SJCRH30 (cell line): ENCODE measurements at regions not wholly inside any gene's neighbourhood (a gene's known extent, or its start where the extent isn't known, plus 50 kb on each side); places are given as distances from the start of the nearest gene placed in this dataset.

Source experiments
- DNase-seq, 2 experiments: peaks; one replicate each; pipeline ENCODE4 v3.0.0-alpha.2; 2015 to 2020
- H3K27ac ChIP-seq: fragments of 250-450 bp; sonication (Bioruptor Pico); 2 replicates; pipeline ENCODE4 v1.5.1; 2020; ENCODE audit warnings: mild to moderate bottlenecking, moderate library complexity
- H3K27me3 ChIP-seq: fragments of 250-450 bp; sonication (Bioruptor Pico); 2 replicates; pipeline ENCODE4 v1.5.1; 2020; ENCODE audit warnings: mild to moderate bottlenecking, moderate library complexity
- H3K36me3 ChIP-seq: fragments of 250-450 bp; sonication (Bioruptor Pico); 2 replicates; pipeline ENCODE4 v1.5.1; 2020; ENCODE audit warnings: mild to moderate bottlenecking, moderate library complexity
- H3K4me1 ChIP-seq: fragments of 250-450 bp; sonication (Bioruptor Pico); 2 replicates; pipeline ENCODE4 v1.5.1; 2020; ENCODE audit warnings: mild to moderate bottlenecking, moderate library complexity
- H3K4me3 ChIP-seq: fragments of 250-450 bp; sonication (Bioruptor Pico); 2 replicates; pipeline ENCODE4 v1.5.1; 2020; ENCODE audit warnings: mild to moderate bottlenecking, moderate library complexity
- H3K9me3 ChIP-seq: fragments of 250-450 bp; sonication (Bioruptor Pico); replicated peaks from 2 replicates; pipeline ENCODE4 v1.5.1; 2020; ENCODE audit warnings: mild to moderate bottlenecking, moderate library complexity

DNA sequence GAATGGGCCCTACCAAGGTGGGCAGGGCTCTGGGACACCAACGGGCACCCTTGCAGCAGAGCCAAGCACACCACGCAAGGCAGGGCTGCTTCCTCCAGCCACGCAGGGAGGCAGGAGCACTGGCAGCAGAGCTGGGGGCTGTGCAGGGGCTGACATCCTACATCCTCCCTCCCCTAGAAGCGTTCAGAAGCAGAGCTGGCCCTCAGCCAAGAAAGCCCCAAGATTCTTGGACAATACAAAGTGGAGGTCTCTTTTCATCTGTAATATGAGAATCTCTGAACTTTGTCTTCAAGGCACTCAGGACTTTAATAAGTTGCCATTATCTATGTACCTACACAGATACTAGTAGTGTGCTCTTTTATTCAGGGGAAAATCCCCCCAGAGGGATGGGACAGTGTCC is 128.1 kb upstream of the AGAP1 start:
- Histone ChIP-seq H3K9me3 (no peaks in the 10 kb centered on the region), H3K27me3 (no peaks in the 10 kb centered on the region), H3K4me1 (no peaks in the 10 kb centered on the region), H3K27ac (no peak overlapping the region), H3K4me3 (no peak overlapping the region), H3K36me3 (no peaks in the 10 kb centered on the region)
- peak in 1 of 2 experiments; percentile 22 for DNase-seq

DNA sequence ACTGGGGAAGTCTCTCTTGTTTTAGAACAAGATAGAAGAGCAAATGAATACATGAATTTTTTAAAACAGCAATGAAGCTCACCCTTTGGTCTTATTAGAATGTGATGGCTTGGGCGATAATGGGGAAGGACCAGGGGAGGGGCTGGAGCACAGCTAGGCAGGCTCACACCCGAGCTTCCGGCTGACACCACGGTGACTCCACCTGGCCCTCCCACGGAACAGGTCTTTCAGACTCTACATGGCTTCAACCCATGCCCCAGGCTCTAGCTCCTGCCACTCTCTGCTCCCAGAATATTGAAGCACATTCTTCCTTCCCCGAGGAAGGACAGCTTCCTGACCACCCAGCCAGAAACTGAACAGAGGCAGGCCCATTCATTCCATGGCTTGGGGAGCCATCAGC is 127.5 kb upstream of the AGAP1 start:
- H3K36me3 ChIP-seq: no peaks in the 10 kb centered on the region
- H3K27ac ChIP-seq: no peak overlapping the region
- no peak overlapping the region for H3K4me3 ChIP-seq
- DNase-seq: no peak
- H3K4me1 ChIP-seq: no peaks in the 10 kb centered on the region
- no peaks in the 10 kb centered on the region for H3K27me3 ChIP-seq
- H3K9me3 ChIP-seq: no peaks in the 10 kb centered on the region

DNA sequence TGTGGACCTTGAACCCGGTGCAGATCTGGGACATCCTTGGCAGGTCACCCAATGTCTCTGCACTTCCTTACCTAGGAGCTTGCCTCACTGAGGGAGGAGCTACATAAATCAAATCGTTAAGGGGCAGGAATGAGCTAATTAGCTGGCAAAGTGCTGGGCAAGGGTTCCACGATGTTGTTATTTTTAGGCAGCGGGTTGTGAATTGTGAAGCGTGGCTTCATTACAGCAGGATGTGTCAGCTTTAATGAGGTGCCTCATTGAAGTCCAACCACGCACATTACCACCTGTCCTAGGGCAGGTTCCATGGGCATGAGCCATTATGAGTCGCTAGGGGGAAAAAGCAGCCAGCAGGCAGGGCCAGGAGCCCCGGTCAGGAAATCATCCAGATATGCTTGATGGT is 127.0 kb upstream of the AGAP1 start:
- no peak overlapping the region for H3K4me3 ChIP-seq
- DNase-seq: no peak
- H3K27me3 ChIP-seq: no peaks in the 10 kb centered on the region
- no peak overlapping the region for H3K27ac ChIP-seq
- H3K4me1 ChIP-seq: no peaks in the 10 kb centered on the region
- no peaks in the 10 kb centered on the region for H3K36me3 ChIP-seq
- H3K9me3 ChIP-seq: no peaks in the 10 kb centered on the region

DNA sequence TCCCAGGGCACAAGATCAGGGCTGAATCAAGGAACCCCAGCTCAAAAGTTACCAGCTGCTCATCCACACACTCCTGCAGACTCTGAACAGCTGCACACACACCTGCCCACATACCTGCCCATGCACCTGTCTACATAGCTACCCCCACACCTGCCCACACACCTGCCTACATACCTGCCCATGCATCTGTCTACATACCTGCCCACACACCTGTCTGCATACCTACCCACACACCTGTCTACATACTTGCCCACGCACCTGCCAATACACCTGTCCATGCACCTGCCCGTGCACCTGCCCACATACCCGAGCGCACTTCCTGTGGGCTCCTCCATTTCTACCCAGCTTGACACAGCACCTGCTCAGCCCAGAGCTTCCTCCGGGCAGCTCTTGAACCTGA is 122.8 kb upstream of the AGAP1 start:
- Histone ChIP-seq H3K27me3 (no peaks in the 10 kb centered on the region), H3K4me3 (no peak overlapping the region), H3K9me3 (no peaks in the 10 kb centered on the region), H3K36me3 (no peaks in the 10 kb centered on the region), H3K4me1 (no peaks in the 10 kb centered on the region), H3K27ac (no peak overlapping the region)
- no peak for DNase-seq

DNA sequence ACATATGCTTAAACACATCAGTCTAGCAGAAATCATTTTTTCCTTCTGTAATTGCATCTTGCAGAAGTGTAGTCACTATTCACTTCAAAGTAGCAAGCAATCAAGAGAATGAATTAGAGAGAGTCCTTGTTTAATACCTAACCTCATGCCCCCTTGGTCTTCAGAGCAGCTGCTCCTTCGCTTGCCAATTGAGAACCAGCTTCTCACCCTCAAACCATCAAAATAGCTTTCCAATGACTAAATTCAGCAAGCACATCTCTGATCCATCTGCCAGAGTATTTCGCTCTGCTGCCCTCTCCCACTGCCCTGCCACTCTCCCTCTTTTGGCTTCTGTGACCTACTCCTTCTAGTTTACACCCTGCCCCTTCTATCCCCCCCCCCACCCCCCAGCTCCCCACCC is 120.7 kb upstream of the AGAP1 start:
- no peaks in the 10 kb centered on the region for H3K9me3 ChIP-seq
- H3K4me3 ChIP-seq: no peak overlapping the region
- H3K27me3 ChIP-seq: no peaks in the 10 kb centered on the region
- DNase-seq: peak; percentile 23 to 28
- no peaks in the 10 kb centered on the region for H3K36me3 ChIP-seq
- no peak overlapping the region for H3K27ac ChIP-seq
- H3K4me1 ChIP-seq: no peaks in the 10 kb centered on the region

DNA sequence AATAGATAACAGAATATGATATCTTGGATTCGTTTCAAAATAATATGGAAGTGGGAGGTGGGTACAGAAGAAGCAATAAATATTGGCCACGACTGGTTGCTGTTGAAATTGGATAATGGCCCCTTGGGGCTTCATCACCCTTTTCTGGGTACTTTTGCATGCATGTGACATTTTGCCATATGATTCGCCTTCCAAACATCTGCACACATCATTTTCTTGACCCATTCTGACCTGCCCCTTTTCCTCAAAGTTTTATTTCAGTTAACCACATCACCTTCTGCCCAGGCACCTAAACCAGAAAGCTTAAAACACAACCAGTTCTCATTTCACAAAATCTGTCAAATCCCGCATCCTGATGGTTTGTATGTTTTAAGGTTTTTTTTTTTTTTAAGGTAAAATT is 116.7 kb upstream of the AGAP1 start:
- DNase-seq: no peak
- Histone ChIP-seq H3K4me3 (no peak overlapping the region), H3K36me3 (no peaks in the 10 kb centered on the region), H3K27me3 (no peaks in the 10 kb centered on the region), H3K9me3 (no peaks in the 10 kb centered on the region), H3K27ac (no peak overlapping the region), H3K4me1 (no peaks in the 10 kb centered on the region)

DNA sequence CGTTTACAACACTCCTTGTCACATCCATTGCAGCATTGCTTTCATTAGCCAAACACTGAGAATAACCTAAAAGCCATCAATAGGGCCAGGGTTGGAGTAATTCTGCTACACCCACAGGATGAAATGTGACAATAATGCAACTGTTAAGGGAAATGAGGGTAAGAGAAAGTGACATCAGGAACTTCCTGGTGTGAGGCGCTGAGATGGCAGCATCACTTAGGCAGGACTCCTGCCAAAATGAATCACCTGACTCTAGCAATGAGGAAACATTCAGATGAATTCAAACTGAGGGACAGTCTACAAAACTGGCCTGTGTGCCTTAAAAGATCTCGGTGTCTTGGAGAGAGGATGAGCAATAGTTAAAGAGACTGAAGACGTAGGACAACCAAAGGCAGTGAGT is 115.6 kb upstream of the AGAP1 start:
- Histone ChIP-seq H3K27ac (no peak overlapping the region), H3K4me1 (no peaks in the 10 kb centered on the region)
- DNase-seq: no peak

DNA sequence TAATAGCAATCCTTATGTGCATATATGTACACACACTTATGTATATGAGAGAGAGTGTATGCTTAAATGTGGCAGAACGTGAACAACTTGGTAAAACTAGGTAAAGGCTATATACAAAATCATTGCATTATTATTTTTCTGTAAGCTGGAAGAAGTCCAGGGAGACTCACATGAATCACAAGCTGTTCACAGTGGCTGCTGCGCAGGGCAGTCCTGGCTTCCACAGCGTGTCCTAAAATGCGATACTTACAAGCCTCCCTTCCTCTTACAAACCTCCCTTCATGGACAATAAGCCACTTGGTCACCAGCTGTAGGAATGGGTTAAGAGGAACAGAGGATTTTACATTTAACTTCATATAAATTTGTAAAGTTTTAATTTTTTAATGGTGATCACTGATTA is 114.9 kb upstream of the AGAP1 start:
- Histone ChIP-seq H3K27ac (no peak overlapping the region), H3K36me3 (no peaks in the 10 kb centered on the region), H3K4me1 (no peaks in the 10 kb centered on the region), H3K9me3 (no peaks in the 10 kb centered on the region), H3K27me3 (no peaks in the 10 kb centered on the region), H3K4me3 (no peak overlapping the region)
- no peak for DNase-seq

More for the DNA sequence above, 115.6 kb upstream of the AGAP1 start:
- Histone ChIP-seq H3K9me3 (no peaks in the 10 kb centered on the region), H3K27me3 (no peaks in the 10 kb centered on the region), H3K36me3 (no peaks in the 10 kb centered on the region), H3K4me3 (no peak overlapping the region)

DNA sequence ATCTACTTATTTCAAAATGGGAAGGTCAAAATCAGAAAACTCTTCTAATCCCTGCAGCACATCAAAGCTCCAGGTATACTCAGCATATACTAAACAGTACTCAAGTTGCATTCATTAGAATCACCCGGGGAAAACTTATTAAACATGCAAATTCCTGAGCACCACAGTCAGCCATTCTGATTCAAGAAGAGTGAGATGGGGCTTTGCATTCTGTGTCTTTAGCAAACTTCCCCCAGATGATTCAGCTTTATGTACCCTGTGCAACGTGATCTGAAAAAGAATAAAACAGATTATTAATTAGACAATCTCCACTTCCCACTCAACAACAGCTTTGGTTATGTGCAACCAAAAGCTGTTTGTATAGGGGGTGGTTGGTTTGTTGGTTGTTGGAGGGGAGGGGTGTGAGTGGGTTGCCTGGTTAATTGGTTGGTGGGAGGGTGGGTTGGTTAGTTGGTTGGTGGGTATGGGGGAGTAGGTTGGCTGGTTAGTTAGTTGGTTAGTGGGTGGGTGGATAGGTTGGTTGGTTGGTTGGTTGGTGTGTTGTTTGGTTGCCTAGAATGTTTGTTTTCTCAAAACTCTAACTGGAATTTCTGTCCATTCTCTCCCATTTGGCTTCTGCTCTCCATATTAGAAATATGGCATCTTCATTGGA is 112.5 kb upstream of the AGAP1 start:
- no peak for DNase-seq
- Histone ChIP-seq H3K4me3 (no peak overlapping the region), H3K4me1 (no peaks in the 10 kb centered on the region), H3K36me3 (no peaks in the 10 kb centered on the region), H3K27me3 (no peaks in the 10 kb centered on the region), H3K9me3 (no peaks in the 10 kb centered on the region), H3K27ac (no peak overlapping the region)

DNA sequence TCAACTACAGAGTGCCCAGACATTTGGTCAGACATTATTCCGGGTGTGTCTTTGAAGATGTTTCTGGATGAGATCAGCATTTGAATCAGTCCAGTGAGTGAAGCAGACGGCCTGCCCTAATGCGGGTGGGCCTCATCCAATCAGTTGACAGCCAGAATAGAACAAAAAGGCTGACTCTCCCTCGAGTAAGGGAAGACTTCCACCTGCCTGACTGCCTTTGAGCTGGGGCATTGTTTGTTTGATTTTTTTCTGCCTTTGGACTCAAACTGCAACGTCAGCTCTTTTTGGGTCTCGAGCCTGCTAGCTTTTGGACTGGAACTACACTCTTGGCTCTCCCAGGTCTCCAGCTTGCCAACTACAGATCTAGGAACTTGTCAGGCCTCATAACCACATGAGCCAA is 111.7 kb upstream of the AGAP1 start:
- Histone ChIP-seq H3K4me3 (no peak overlapping the region), H3K36me3 (no peaks in the 10 kb centered on the region), H3K9me3 (no peaks in the 10 kb centered on the region), H3K27ac (no peak overlapping the region), H3K4me1 (no peaks in the 10 kb centered on the region), H3K27me3 (no peaks in the 10 kb centered on the region)
- DNase-seq: no peak

DNA sequence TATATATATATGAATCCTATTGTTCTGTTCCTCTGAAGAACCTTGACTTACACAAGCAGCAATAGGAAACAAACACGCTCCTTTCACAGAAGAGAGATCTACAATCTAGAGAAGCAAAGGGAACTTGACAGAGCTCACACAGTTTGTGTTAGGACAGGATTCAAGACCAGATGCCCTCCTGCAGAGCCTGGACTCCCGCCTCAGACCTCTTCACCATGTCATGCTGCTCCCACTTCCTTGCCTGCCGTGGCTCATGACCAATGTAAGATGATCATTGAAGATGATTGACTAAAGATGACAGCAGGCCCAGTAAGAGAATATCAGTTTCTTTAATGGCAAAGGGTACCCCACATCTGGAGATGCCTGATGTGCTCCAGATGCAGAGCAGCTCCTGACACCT is 111.2 kb upstream of the AGAP1 start:
- Histone ChIP-seq H3K27me3 (no peaks in the 10 kb centered on the region), H3K4me3 (no peak overlapping the region), H3K4me1 (no peaks in the 10 kb centered on the region), H3K9me3 (no peaks in the 10 kb centered on the region), H3K36me3 (no peaks in the 10 kb centered on the region), H3K27ac (no peak overlapping the region)
- DNase-seq: no peak

DNA sequence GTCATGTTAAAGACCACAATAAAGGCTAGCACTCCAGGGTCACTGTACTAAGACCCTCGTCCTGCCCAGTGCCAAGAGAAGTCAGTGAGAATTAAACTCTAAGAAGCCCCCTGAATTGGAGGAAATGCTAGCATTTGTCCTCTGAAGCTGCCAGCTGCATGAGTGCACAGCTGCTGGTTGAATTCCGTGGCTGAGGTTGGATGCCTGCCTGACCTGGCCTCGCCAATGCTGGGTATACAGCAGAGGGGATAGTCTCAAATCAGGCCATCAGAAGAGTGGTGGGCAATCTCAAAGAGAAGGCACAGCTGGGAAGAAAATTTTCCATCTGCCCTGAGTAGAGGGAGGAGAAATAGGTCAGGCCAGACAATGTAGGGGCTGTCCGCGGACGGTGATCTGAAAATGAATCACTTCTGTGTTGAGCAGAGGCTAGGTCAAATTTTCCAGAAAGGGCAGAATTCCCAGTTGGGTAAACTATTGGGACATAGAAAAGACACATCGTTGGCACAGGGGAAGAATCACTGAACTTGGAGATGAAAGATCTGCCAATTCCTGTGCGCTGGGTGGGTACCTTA is 110.5 kb upstream of the AGAP1 start:
- Histone ChIP-seq H3K9me3 (no peaks in the 10 kb centered on the region), H3K27ac (no peak overlapping the region), H3K4me1 (no peaks in the 10 kb centered on the region), H3K27me3 (no peaks in the 10 kb centered on the region), H3K36me3 (no peaks in the 10 kb centered on the region), H3K4me3 (no peak overlapping the region)
- DNase-seq: no peak

DNA sequence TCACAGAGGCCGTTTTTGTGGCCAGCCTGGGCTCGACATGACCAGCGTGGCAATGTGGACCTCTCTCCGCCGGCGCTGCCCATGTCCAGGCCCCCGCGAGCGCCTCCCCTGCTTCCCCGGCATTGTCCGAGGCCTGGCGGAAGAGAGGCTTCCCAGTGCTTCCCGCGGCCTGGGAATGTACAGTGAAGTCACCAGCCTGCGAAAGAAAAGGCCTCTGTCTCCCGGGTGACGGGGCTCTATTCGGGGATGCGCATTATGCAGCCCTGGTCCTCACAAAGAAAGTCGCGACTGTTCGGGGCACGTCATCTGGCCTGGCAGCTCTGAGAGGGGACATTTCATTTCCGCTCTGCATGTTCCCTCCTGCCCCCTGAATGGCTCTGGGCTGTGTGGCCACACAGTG is 109.2 kb upstream of the AGAP1 start:
- DNase-seq: no peak
- Histone ChIP-seq H3K27ac (no peak overlapping the region), H3K36me3 (no peaks in the 10 kb centered on the region), H3K4me1 (no peaks in the 10 kb centered on the region), H3K27me3 (no peaks in the 10 kb centered on the region), H3K4me3 (no peak overlapping the region), H3K9me3 (no peaks in the 10 kb centered on the region)

DNA sequence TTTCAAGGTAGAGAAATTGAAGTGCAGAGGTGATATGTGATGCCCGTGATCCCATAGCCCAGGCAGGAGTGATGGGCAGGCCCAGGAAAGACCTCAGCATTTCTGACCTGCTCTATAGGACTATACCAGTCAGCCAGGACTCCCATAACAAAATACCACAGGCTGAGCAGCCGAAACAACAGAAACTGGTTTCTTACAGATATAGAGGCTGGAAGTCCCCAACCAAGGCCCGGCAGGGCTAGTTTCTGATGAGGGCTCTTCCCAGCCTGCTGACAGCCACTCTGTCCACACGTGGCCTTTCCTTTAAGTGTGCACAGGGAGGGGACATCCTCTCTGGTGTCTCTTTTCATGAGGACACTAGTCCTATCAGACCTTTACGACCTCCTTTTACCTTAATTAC is 104.2 kb upstream of the AGAP1 start:
- H3K27ac ChIP-seq: no peak overlapping the region
- no peaks in the 10 kb centered on the region for H3K36me3 ChIP-seq
- H3K27me3 ChIP-seq: no peaks in the 10 kb centered on the region
- H3K4me3 ChIP-seq: no peak overlapping the region
- no peak for DNase-seq
- no peaks in the 10 kb centered on the region for H3K9me3 ChIP-seq
- peaks cover 5% of the 10 kb centered on the region; the same call in 1 of the 2 replicates for H3K4me1 ChIP-seq

DNA sequence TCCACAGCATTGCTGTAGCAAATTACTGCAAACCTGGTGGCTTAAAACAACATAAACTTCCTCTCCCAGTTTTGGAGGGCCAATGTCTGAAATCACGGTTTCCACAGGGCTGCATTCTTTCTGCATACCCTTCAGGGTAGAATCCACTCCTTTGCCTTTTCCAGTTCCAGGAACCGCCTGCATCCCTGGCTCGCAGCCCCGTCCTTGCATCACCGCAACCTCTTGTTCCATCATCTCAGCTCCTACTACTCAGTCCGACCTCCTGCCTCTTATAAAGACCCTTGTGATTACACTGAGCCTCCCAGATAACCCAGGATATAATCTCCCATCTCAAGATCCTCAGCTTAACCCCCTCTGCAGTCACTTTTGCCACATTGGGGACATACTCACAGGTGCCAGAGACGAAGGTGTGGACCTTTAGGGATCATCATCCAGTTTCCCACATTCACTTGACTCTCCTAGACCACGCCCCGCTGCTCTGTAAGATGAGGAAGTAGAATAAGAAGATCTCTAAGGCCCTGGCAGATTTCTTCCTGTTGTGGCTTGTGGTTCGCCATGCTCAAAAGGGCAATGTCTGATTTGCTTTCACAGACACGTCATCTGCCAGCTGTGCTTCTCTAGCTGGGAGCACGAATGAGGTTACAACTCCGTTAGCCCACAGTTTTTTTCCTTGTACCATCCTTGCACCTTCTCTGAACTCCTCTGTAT is 103.6 kb upstream of the AGAP1 start:
- peak; percentile 62 to 72 for DNase-seq
- H3K27me3 ChIP-seq: no peaks in the 10 kb centered on the region
- H3K36me3 ChIP-seq: no peaks in the 10 kb centered on the region
- H3K4me1 ChIP-seq: peaks cover 6% of the 10 kb centered on the region; the same call in 1 of the 2 replicates
- no peaks in the 10 kb centered on the region for H3K9me3 ChIP-seq
- no peak overlapping the region for H3K27ac ChIP-seq
- no peak overlapping the region for H3K4me3 ChIP-seq

DNA sequence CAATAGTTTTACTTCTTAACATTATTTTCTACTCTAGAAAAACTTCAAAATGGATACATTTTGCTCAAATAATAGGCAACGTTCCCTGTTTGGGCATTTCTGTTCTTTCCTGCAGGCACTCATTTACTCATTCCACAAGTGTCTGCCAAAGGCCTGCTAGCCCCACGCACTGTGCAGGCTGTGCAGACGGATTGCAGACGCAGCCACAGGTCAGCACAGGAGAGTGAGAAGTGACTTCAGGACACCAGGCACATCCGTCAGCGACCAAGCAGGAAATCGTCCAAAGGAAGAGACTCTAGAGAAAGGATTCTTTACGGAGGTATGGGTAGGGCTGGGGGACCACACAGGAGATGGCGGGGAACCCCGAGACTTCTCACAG is 103.0 kb upstream of the AGAP1 start:
- no peak overlapping the region for H3K27ac ChIP-seq
- DNase-seq: no peak
- no peak overlapping the region for H3K4me3 ChIP-seq
- no peaks in the 10 kb centered on the region for H3K36me3 ChIP-seq
- peaks cover 6% of the 10 kb centered on the region; the same call in 1 of the 2 replicates for H3K4me1 ChIP-seq
- 0 out of 2 replicates have a peak, but pooled peaks cover 2% of the 10 kb centered on the region for H3K9me3 ChIP-seq
- H3K27me3 ChIP-seq: no peaks in the 10 kb centered on the region
